NT2/D1 (cell line): ENCODE measurements at regions not wholly inside any gene's neighbourhood (a gene's known extent, or its start where the extent isn't known, plus 50 kb on each side); places are given as distances from the start of the nearest gene placed in this dataset.

Source experiments
- SUZ12 ChIP-seq: IDR thresholded peaks from 2 replicates; pipeline ENCODE4 v1.6.1; 2011; ENCODE audit not compliant: insufficient read length, insufficient read depth; ENCODE audit errors: extremely low read depth
- YY1 ChIP-seq: IDR thresholded peaks from 2 replicates; pipeline ENCODE4 v1.6.1; 2011; ENCODE audit not compliant: insufficient read length, insufficient read depth
- ZNF274 ChIP-seq: IDR thresholded peaks from 2 replicates; pipeline ENCODE4 v1.6.1; 2011; ENCODE audit warnings: mild to moderate bottlenecking, low read depth, low read length

GRCh38 chr4:137106733-137107132 is 425.6 kb downstream of the PCDH18 start:
- TF ChIP-seq ZNF274, result no peak
- TF ChIP-seq SUZ12, result no peak
- no peak for TF ChIP-seq YY1
